MM.1S (cell line): ENCODE measurements at regions not wholly inside any gene's neighbourhood (a gene's known extent, or its start where the extent isn't known, plus 50 kb on each side); places are given as distances from the start of the nearest gene placed in this dataset.

ENCODE experiments used
- DNase-seq: peaks from one replicate; pipeline ENCODE4 v3.0.0-alpha.2; 2015
- H2AFZ ChIP-seq: fragments of 300-600 bp; sonication (generic); 2 replicates; pipeline ENCODE4 v1.6.0; 2016; ENCODE audit warnings: antibody characterized with exemption, low read length
- H3F3A ChIP-seq: fragments of 300-600 bp; sonication (generic); 2 replicates; pipeline ENCODE4 v1.6.1; 2016; ENCODE audit warnings: mild to moderate bottlenecking, antibody characterized with exemption, low read length, moderate library complexity, mixed read lengths; ENCODE audit not compliant: insufficient read depth
- H3K27ac ChIP-seq: fragments of 300-600 bp; sonication (generic); 2 replicates; pipeline ENCODE4 v1.5.1; 2016; ENCODE audit warnings: mild to moderate bottlenecking, low read length
- H3K27me3 ChIP-seq: fragments of 300-600 bp; sonication (generic); replicated peaks from 2 replicates; pipeline ENCODE4 v1.6.0; 2016; ENCODE audit warnings: low read length; ENCODE audit not compliant: insufficient read depth
- H3K36me3 ChIP-seq: fragments of 300-600 bp; sonication (generic); replicated peaks from 2 replicates; pipeline ENCODE4 v1.6.1; 2016; ENCODE audit warnings: mild to moderate bottlenecking, low read length, mixed read lengths; ENCODE audit not compliant: insufficient read depth
- H3K4me1 ChIP-seq: fragments of 300-600 bp; sonication (generic); 2 replicates; pipeline ENCODE4 v1.6.1; 2016; ENCODE audit warnings: low read length, mixed read lengths
- H3K4me2 ChIP-seq: fragments of 300-600 bp; sonication (generic); 2 replicates; pipeline ENCODE4 v1.6.0; 2016; ENCODE audit warnings: low read depth, low read length
- H3K4me3 ChIP-seq: fragments of 300-600 bp; sonication (generic); 2 replicates; pipeline ENCODE4 v1.5.1; 2016; ENCODE audit warnings: low read length, mixed read lengths
- H3K79me2 ChIP-seq: fragments of 300-600 bp; sonication (generic); 2 replicates; pipeline ENCODE4 v1.6.1; 2016; ENCODE audit warnings: mixed run types, low read length, mixed read lengths
- H3K9ac ChIP-seq: fragments of 300-600 bp; sonication (generic); 2 replicates; pipeline ENCODE4 v1.6.1; 2016; ENCODE audit warnings: low read length, mixed read lengths
- H3K9me2 ChIP-seq: fragments of 300-600 bp; sonication (generic); replicated peaks from 2 replicates; pipeline ENCODE4 v1.6.1; 2016; ENCODE audit warnings: mild to moderate bottlenecking, low read length, mixed read lengths; ENCODE audit not compliant: insufficient read depth
- H3K9me3 ChIP-seq: fragments of 300-600 bp; sonication (generic); replicated peaks from 2 replicates; pipeline ENCODE4 v1.6.1; 2016; ENCODE audit warnings: mild to moderate bottlenecking, low read length, mixed read lengths; ENCODE audit not compliant: insufficient read depth
- H4K20me1 ChIP-seq: fragments of 300-600 bp; sonication (generic); 2 replicates; pipeline ENCODE4 v1.6.1; 2016; ENCODE audit warnings: mild to moderate bottlenecking, low read length, moderate library complexity, mixed read lengths; ENCODE audit not compliant: insufficient read depth
- EZH2 ChIP-seq: fragments of 300-600 bp; sonication (generic); optimal IDR thresholded peaks from 2 replicates; pipeline ENCODE3; 2017; ENCODE audit warnings: low read depth, mild to moderate bottlenecking, antibody characterized with exemption, low read length, mixed read lengths
- EZH2phosphoT487 ChIP-seq: fragments of 300-600 bp; sonication (generic); IDR thresholded peaks from 2 replicates; pipeline ENCODE4 v1.6.1; 2018; ENCODE audit warnings: antibody characterized with exemption, low read length
- TF ChIP-seq, protein P1 (sequence below): fragments of 300-600 bp; sonication (generic); IDR thresholded peaks from 2 replicates; pipeline ENCODE4 v1.5.1; 2016; ENCODE audit warnings: antibody characterized with exemption, low read length, mixed read lengths

DNA sequence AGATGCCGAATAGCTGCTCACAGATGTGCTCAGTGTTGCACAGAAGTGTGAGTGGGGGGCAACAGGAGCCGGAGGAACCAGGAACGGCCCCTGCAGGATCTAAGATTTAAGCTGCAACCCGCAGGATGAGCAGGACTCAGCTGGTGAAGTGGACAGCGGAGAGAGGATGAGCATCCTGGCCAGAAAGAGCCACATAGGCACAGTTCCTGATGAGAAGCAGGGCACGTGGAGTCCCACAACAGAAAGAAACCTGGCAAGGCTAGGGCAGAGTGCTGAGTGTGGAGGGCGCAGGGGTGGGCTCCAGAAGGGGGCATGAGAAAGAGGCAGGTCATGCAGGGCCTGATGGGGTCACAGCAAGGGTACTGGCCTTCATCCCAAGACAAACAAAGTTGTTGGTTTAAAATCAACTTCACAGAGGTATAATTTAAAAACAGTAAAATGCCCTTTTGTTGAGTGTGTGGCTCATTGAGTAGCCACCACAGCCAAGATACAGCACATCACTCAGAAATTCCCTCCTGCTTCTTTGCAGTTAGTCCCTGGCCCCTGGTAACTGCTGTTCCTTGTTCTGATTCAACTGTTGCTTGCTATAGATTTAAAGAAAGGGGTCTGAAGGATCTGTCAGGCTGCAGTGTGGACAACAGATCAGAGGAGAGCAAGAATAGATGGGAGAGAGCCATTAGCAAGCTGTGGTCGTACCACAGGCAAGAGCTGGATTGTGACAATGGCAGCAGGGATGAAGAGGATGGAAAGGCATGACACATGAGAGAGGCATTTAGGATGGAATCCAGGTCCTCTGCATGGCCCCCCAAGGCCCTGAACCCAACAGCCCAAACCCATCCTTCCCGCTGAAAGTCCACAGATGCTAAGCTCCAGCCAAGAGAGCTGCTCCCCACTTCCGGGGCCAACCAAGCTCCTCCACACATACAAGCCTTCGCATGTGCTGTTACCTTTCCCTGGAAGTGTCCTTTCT is 53.1 kb upstream of the OSBPL3 start:
- DNase-seq = no peak
- Histone ChIP-seq H3K4me3 (no peak overlapping the region), H3K9me3 (no peaks in the 10 kb centered on the region), H3K4me1 (peaks cover 28% of the 10 kb centered on the region), H3K4me2 (no peak overlapping the region), H3K27ac (no peak overlapping the region), H3K9ac (no peak overlapping the region), H3K27me3 (no peaks in the 10 kb centered on the region), H3F3A (peaks cover 19% of the 10 kb centered on the region), H3K36me3 (no peaks in the 10 kb centered on the region), H3K79me2 (no peaks in the 10 kb centered on the region), H4K20me1 (no peaks in the 10 kb centered on the region), H2AFZ (no peak overlapping the region), H3K9me2 (no peaks in the 10 kb centered on the region)
- no peak for TF ChIP-seq EZH2
- TF ChIP-seq, protein P1, sequence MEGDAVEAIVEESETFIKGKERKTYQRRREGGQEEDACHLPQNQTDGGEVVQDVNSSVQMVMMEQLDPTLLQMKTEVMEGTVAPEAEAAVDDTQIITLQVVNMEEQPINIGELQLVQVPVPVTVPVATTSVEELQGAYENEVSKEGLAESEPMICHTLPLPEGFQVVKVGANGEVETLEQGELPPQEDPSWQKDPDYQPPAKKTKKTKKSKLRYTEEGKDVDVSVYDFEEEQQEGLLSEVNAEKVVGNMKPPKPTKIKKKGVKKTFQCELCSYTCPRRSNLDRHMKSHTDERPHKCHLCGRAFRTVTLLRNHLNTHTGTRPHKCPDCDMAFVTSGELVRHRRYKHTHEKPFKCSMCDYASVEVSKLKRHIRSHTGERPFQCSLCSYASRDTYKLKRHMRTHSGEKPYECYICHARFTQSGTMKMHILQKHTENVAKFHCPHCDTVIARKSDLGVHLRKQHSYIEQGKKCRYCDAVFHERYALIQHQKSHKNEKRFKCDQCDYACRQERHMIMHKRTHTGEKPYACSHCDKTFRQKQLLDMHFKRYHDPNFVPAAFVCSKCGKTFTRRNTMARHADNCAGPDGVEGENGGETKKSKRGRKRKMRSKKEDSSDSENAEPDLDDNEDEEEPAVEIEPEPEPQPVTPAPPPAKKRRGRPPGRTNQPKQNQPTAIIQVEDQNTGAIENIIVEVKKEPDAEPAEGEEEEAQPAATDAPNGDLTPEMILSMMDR = no peak
- no peak for TF ChIP-seq EZH2phosphoT487

DNA sequence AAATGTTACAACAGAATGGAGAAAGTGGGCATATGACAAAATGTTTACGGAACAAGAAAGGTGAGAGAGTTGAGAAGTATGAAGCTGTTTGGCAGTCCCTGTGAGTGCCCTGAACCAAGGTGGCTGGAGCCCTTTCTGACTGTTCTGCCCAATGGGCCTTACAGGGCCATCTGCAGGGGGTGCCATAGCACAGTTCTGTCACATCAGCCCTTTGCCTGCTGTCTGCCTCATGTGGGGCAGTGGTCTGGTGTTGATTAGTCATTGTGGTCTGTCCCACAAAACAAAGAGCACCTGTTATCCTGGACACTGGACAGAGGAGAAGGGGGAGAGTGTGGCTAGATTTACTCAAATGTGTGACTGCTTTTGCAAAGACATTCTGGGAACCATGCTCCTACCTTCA is 51.5 kb upstream of the OSBPL3 start:
- Histone ChIP-seq H3K4me3 (peak overlapping the region; percentile 4; the same call in 1 of the 2 replicates), H2AFZ (peak overlapping the region; percentile 10), H3K9ac (no peak overlapping the region), H3K9me2 (no peaks in the 10 kb centered on the region), H3K36me3 (no peaks in the 10 kb centered on the region), H3K27ac (peak overlapping the region; percentile 57), H3K4me1 (peaks cover 28% of the 10 kb centered on the region), H3K9me3 (no peaks in the 10 kb centered on the region), H3F3A (peaks cover 19% of the 10 kb centered on the region), H4K20me1 (no peaks in the 10 kb centered on the region), H3K4me2 (peak overlapping the region; percentile 48), H3K27me3 (no peaks in the 10 kb centered on the region), H3K79me2 (no peaks in the 10 kb centered on the region)
- peak; percentile 39 for DNase-seq
- TF ChIP-seq EZH2phosphoT487 = no peak
- TF ChIP-seq, protein P1 = peak; percentile 46
- TF ChIP-seq EZH2 = no peak

DNA sequence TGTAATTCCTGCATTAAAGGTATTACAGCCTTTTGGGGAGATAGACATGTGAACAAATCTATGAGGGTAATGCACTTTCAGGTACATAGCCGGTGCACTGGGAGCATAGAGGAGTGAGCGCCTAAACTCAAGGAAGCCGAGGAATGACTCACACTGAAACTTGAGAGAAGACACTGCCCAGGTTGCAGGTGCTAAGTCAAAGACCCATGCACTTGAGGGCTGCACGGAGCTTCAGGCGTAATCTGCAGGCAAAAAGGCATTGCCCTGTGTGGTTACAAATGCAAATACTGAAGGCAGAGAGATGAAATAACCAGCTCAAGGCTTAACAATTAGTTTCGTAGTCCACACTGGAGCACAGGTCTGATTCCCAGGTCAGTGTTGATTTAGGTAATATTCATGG is 51.0 kb upstream of the OSBPL3 start:
- H4K20me1 ChIP-seq = no peaks in the 10 kb centered on the region
- no peak overlapping the region for H3K9ac ChIP-seq
- no peaks in the 10 kb centered on the region for H3K9me2 ChIP-seq
- peak; percentile 95 for DNase-seq
- no peak for TF ChIP-seq EZH2phosphoT487
- TF ChIP-seq, protein P1 = no peak
- no peak for TF ChIP-seq EZH2
- H3K4me3 ChIP-seq = peak overlapping the region; percentile 4; the same call in 1 of the 2 replicates
- H3K27ac ChIP-seq = peak overlapping the region; percentile 57
- H3K9me3 ChIP-seq = no peaks in the 10 kb centered on the region
- H3K4me1 ChIP-seq = peaks cover 28% of the 10 kb centered on the region
- H3K27me3 ChIP-seq = no peaks in the 10 kb centered on the region
- H3F3A ChIP-seq = peaks cover 19% of the 10 kb centered on the region
- H2AFZ ChIP-seq = peak overlapping the region; percentile 10
- H3K79me2 ChIP-seq = no peaks in the 10 kb centered on the region
- H3K36me3 ChIP-seq = no peaks in the 10 kb centered on the region
- H3K4me2 ChIP-seq = peak overlapping the region; percentile 48
